Vagina (tissue), 2 donors: ENCODE measurements at regions not wholly inside any gene's neighbourhood (a gene's known extent, or its start where the extent isn't known, plus 50 kb on each side); places are given as distances from the start of the nearest gene placed in this dataset.

Experiments
- POLR2A ChIP-seq, 2 donors: fragments of 450-650 bp; IDR thresholded peaks; one replicate each; pipeline ENCODE4 v1.6.1; 2017; ENCODE audit warnings: antibody characterized with exemption in 2 of 2, mild to moderate bottlenecking in 2 of 2, moderate library complexity in 2 of 2
- POLR2AphosphoS5 ChIP-seq, 2 donors: sonication (generic); formaldehyde crosslinking; IDR thresholded peaks; one replicate each; pipeline ENCODE4 v1.9.0; 2017; ENCODE audit warnings: antibody characterized with exemption in 2 of 2, mild to moderate bottlenecking in 2 of 2, low read depth in 1 of 2; ENCODE audit not compliant: insufficient read depth in 1 of 2

DNA sequence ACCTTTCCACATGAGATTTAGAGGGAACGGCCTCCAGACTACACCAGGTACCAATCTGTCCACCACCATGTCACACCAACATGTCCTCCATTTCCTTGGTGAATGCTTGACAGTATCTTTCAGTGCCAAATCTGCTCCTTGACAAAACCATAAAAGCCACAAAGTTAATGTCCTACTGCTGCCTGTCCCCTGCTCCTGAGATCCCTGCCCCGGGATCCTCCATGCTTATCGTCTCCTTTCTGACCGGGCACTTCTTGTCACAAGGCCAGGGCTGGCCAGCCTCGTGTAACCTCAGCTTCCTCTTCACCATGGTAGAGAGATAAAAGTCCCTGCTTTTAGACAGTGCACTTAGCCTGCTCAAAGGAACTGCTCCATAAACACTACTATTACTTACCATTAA is 136.2 kb downstream of the NAV1 start:
- TF ChIP-seq POLR2A (IDR thresholded peaks at IDR 0.05) (no peak), POLR2AphosphoS5 (IDR thresholded peaks at IDR 0.05; ENCODE audit: insufficient read depth in 1 of 2, low read depth in 1 of 2) (no peak)
